ENCODE measurements at regions not wholly inside any gene's neighbourhood (a gene's known extent, or its start where the extent isn't known, plus 50 kb on each side); places are given as distances from the start of the nearest gene placed in this dataset.
"Not testable (repeated sequence)": the region's sequence is repeated elsewhere in the genome, so short reads cannot be mapped to it uniquely, and the experiment has no call there.

GRCh38 chr7:106713452-106713851 is 52.5 kb upstream of the CCDC71L start:
- DNase-seq = not testable (repeated sequence)

GRCh38 chr7:106714590-106715442 is 53.9 kb upstream of the CCDC71L start:
- DNase-seq = not testable (repeated sequence)

- no peak for DNase-seq
Observed at GRCh38 chr7:106715730-106716129, 54.8 kb upstream of the CCDC71L start.

DNA sequence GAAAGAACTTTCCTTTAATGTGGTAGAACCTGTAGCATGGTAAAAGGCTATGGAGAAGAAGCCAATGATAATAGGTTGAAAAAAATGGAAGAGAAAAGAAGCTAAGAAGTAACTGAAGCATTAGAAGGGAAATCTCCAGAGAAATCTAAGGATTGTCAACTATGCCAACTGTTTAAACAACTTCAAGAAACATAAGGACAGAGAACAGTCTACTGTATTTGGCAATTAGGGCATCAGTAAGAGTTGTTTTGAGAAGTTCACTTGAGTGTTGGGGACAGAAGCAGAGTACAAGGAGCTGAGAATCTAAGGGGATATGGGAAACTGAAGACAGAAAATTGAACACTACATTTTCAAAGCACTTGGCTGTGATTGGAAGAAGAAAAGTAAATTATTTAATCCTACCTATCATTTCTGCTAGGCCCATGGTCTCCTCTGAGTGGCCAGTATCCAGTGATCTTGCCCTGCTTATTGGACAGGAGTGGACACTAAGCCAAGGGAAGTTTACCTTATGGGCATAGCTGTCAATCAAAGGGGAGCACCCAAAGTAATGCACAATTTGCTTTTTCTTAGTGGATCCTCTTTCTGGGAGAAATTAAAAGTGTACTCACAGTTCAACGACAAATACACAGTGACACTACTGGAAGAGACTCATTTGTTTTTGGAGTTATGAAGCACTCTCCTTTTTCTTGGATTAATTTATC is 56.4 kb upstream of the CCDC71L start:
- no peak for DNase-seq

GRCh38 chr7:106717955-106718871 is 57.3 kb upstream of the CCDC71L start:
- DNase-seq = no peak

DNA sequence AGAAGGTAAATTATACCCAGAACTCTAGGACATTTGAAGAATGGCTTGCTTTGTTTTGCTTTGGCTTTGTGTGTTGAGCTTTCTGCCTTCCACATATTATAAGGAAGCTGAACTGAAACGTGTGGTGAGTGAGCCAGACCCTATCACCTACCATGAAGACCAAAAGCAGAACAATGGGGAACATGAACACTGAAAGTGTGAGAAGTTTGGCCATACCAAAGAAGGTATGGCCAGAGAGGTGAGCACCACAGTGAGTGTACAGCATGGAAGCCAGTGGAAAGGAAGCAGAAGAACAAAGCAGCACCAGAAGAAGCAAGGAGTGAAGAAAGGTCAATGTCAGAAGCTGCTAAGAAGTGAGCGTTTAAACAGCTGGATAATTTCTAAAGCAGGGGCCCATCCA is 59.7 kb upstream of the CCDC71L start:
- no peak for DNase-seq

DNA sequence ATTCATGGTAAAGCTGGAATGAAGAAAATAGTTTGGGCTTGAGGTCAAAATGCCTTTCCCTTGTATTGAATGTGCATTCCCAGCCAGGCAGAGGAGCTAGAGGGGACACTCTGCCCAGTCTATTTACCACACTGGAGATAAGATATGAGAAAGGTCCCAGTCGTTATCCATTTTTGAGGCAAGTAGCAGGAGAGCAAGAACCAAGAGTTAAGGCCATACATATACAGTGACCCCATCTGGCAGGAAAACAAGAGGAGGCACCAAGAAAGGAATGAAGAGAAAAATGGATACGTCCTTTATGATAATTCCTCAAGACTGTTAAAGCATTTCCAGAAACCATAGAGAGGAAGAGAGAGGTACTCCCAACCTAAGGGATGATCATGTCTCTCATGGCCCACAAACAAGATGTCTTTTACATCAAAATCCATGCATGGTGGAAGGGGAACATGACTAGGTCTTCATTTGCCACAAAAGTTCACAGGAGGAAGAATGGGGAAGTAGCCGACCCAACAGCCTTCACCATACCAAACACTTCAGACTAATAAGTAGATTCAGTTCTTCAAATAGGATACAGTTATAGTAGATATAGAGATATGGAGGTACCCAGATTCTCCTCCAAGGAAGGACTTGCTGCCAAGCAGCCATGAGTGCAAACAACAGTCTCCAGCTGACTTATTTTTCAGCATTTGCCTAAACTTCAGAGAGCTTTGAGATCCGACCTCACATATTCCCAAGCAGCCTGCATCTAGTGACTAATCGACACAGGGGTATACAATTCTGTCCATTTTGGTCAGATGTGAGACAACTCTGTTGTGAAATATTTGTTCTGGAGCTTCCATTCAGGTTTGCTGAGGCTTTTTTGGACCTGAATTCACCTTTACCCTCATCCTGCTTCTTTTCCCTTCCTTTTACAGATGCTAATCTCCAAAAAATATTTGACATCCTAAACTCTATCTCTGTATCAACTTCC is 61.1 kb upstream of the CCDC71L start:
- no peak for DNase-seq

DNA sequence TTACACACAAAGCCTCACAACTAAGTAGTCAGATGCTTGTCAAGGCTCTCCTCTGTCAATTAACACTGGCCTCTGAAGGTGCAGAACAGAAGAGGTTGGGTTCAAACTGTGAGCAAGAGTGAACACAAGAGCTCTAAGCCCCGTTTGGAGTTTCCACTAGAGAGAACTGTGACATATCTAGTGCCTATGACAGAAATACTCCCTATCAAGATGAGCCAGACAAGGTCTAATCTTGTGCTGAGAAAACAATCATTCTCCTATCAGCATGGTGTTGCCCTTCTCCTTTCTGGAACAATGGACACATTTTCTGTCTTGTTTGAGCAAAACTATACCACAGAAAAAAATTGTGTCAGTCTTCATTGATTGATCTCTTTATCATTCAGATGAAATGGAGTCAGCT is 62.4 kb upstream of the CCDC71L start:
- DNase-seq = no peak

- no peak for DNase-seq
Observed at GRCh38 chr7:106729720-106730385, 68.9 kb upstream of the CCDC71L start.

- DNase-seq = peak; percentile 11
Observed at GRCh38 chr7:106731187-106731586, 70.2 kb upstream of the CCDC71L start.

DNA sequence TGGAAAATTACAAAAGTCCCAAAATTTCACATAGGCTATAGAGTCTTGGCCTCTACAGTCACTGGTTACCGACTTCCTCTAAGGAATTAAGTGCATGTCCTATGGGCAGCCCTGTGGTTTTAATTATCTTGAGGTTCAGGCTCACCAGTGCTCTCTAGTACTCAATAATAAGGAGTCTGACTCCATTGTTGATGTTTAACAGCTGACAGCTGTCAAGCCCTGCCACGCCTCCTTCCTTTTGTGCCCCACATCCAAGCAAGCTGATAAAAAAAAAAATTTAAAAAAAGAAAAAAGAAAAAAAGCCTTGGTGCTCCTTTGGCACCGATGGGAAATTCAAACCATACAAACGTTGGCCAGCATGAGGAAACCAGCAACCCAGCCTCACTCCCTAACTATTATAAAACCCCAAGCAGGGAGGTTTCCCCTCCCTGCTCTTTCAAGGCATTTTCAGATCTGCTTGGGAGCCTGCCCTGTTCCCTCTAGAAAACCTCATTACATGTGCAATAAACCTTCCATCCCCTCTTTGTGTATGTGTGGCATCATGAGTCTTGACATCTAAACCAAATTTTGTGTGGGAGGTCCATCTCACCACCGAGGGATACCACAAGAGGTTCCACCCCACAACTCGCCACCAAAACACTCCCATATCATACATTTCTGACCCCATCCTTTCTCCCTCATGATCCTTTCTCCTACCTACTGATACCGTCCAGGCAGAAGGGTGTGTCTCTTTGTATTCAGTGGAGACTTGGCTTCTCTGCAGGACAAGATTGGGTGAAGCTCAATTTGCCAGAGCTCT is 70.9 kb upstream of the CCDC71L start:
- DNase-seq = peak; percentile 14

DNA sequence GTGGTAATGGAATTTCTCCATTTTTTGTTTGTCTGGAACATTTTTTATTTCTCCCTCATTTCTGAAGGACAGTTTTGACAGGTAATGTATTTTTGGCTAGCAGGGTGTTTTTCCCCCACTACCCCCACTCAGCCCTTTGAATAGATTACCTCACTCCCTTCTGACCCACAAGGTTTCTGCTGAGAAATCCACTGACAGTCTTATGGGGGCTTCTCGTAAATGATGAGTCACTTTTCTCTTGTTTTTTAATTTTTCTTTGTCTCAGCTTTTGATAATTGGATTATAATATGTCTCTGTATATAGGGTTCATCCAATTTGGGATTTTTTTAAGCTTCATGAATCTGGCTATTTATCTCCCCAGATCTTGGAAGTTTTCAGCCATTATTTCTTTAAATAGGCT is 74.7 kb upstream of the CCDC71L start:
- DNase-seq = no peak

DNA sequence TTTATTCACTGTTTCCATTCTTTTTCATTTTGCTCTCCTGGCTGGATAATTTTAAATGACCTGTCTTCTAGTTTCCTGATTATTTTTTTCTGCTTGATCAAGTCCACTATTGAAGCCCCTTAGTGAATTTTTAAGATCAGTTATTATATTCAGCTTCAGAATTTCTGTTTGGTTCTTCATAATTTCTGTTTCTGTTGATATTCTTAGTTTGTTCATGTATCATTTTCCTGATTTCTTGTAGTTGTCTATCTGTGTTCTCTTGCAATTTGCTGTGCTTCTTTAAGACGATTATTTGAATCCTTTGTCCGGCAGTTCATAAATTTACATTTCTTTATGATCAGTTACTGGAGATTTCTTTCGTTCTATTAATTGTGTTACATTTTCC is 75.2 kb upstream of the CCDC71L start:
- no peak for DNase-seq

DNA sequence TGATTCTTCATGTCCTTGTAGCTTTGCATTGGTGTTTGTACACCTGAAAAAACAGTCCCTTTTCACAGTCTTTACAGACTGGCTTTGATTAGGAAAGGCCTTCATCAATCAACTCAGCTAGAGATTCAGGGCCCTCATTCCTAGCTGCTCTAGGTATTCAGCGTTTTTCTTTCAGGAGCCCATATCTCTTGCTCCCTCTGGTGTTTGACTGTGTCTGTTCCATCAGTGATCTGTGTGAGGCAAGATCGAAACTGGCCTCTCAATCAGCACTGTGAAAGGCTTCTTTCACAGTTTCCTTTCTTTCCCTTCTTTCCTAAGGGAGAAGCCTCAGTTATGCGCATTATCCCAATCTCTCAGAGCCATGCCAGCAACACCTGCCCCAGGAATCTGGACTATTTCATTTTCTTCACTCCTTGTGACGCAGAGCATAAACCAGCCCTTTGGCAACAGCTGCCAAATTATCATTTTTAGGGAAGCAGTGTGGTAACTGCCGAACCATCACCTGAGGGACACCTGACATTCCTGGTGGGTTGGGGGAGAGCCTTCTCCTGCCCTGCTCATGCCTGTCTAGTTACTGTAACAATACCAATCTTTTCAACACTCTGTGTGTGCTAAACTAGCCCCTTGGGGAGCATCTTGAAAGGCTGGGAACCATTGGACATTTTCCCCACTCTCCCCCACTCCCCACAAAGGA is 75.7 kb upstream of the CCDC71L start:
- peak; percentile 42 for DNase-seq

- peak; percentile 1 for DNase-seq
Observed at GRCh38 chr7:106737202-106737562, 76.2 kb upstream of the CCDC71L start.

DNA sequence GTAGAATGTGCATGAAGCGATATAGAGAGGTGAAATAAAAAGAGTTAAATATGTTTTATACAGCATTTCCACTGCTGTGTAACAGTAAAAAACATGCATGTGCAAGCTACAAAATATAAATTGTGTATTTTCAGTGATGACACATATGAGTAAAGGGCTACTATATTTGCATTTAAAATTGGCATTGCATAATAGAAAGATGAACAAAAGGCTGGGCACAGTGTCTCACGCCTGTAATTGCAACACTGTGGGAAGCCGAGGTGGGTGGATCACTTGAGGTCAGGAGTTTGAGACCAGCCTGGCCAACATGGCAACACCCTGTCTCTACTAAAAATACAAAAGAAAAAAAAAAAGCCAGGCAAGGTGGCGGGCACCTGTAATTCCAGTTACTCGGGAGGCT is 79.8 kb upstream of the CCDC71L start:
- no peak for DNase-seq

- no peak for DNase-seq
Observed at GRCh38 chr7:106744563-106745091, 83.7 kb upstream of the CCDC71L start.

GRCh38 chr7:106747301-106747700 is 86.3 kb upstream of the CCDC71L start:
- DNase-seq = not testable (repeated sequence)

DNA sequence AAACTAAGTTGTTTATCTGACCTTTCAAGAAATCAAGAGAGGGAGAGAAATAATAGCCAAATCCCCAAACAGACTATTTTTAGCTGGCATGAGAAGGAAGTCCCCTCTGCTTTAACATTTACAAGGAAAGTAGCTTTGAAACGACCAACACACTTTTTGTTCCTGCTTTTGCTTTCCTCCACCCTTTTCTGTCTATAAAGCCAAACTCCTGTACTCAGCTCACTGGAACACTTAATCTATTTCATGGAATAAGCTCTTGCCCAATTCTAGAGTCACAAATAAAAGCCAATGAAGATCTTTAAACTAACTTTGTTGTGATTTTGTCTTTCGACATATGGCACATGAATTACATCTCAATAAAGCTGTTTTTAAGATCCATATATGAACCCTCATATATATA is 86.8 kb upstream of the CCDC71L start:
- no peak for DNase-seq

GRCh38 chr7:106749165-106749564 is 88.2 kb upstream of the CCDC71L start:
- no peak for DNase-seq
